Chondrocyte (in vitro differentiated cells): ENCODE measurements at regions not wholly inside any gene's neighbourhood (a gene's known extent, or its start where the extent isn't known, plus 50 kb on each side); places are given as distances from the start of the nearest gene placed in this dataset.

Experiments used
- DNase-seq: peaks from one replicate; pipeline ENCODE4 v3.0.0; 2021; ENCODE audit warnings: mixed read lengths, low spot score
- H3K27ac Mint-ChIP-seq: one replicate; pipeline ENCODE4 v1.8.0; 2021; ENCODE audit warnings: mild to moderate bottlenecking, moderate library complexity, mixed read lengths; ENCODE audit not compliant: unreplicated experiment
- H3K27me3 Mint-ChIP-seq: 2 replicates; pipeline ENCODE4 v1.8.0; 2021; ENCODE audit warnings: low read depth, mixed read lengths
- H3K36me3 Mint-ChIP-seq: 2 replicates; pipeline ENCODE4 v1.8.0; 2021; ENCODE audit warnings: low read depth, mixed read lengths
- H3K4me1 Mint-ChIP-seq: 2 replicates; pipeline ENCODE4 v1.8.0; 2021; ENCODE audit warnings: low read depth, mild to moderate bottlenecking, mixed read lengths
- H3K4me3 Mint-ChIP-seq: one replicate; pipeline ENCODE4 v1.8.0; 2021; ENCODE audit warnings: mild to moderate bottlenecking, moderate library complexity, mixed read lengths; ENCODE audit not compliant: unreplicated experiment
- H3K9me3 Mint-ChIP-seq: 2 replicates; pipeline ENCODE4 v1.8.0; 2021; ENCODE audit warnings: low read depth, mixed read lengths
- TF ChIP-seq, protein P1 (sequence below): fragments of 200-600 bp; sonication (generic); IDR thresholded peaks from 2 replicates; pipeline ENCODE4 v1.5.0; 2021; ENCODE audit warnings: antibody characterized with exemption, mild to moderate bottlenecking, moderate library complexity

DNA sequence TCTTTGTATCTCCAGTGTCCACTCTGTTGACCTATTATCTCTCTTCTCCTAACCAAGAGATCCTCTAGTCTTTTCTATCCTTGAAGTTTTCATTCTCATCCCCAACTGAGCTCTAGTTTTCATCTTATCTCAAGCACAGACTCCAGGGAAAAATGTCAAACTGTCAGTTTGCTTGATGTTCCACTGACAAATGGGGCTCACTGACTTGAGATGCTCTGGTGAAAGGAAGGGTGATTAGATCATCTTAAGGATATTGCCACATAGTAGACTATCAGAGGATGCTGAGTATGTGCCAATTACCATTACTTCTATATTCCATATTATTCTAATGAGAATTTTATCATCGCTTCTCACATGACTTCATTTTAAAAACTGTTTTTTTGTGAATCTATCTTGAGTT, 2008.2 kb downstream of the ARAP2 start:
- H3K4me3 Mint-ChIP-seq: no peak overlapping the region
- peaks cover 19% of the 10 kb centered on the region for H3K9me3 Mint-ChIP-seq
- peaks cover 3% of the 10 kb centered on the region for H3K36me3 Mint-ChIP-seq

DNA sequence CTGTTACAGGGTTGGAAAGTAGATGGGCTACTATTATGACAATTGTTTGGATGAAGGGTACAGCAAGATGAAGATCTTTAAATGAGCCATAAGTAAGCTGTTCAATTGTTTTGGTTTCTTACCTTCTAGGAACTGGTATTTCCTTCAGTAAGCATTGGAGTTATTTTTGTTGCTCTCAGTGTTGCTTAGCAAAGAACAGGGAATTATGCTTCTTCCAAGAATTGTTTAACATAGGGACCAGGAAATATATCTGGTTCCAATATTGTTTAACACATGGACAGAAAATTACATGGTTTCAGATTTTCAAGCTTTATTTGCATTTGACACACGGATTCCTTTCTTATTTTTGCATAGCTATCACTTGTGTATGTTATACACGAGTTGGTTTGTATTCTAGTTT, 1999.0 kb downstream of the ARAP2 start:
- Mint-ChIP-seq H3K4me3 (no peak overlapping the region), H3K27me3 (no peaks in the 10 kb centered on the region), H3K9me3 (peaks cover 8% of the 10 kb centered on the region), H3K4me1 (no peaks in the 10 kb centered on the region), H3K27ac (no peak overlapping the region), H3K36me3 (no peaks in the 10 kb centered on the region)
- DNase-seq: no peak
- TF ChIP-seq, protein P1, sequence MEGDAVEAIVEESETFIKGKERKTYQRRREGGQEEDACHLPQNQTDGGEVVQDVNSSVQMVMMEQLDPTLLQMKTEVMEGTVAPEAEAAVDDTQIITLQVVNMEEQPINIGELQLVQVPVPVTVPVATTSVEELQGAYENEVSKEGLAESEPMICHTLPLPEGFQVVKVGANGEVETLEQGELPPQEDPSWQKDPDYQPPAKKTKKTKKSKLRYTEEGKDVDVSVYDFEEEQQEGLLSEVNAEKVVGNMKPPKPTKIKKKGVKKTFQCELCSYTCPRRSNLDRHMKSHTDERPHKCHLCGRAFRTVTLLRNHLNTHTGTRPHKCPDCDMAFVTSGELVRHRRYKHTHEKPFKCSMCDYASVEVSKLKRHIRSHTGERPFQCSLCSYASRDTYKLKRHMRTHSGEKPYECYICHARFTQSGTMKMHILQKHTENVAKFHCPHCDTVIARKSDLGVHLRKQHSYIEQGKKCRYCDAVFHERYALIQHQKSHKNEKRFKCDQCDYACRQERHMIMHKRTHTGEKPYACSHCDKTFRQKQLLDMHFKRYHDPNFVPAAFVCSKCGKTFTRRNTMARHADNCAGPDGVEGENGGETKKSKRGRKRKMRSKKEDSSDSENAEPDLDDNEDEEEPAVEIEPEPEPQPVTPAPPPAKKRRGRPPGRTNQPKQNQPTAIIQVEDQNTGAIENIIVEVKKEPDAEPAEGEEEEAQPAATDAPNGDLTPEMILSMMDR: no peak

More for the DNA sequence above, 2008.2 kb downstream of the ARAP2 start:
- no peaks in the 10 kb centered on the region for H3K27me3 Mint-ChIP-seq
- DNase-seq: no peak
- H3K27ac Mint-ChIP-seq: no peak overlapping the region
- TF ChIP-seq, protein P1: no peak
- H3K4me1 Mint-ChIP-seq: no peaks in the 10 kb centered on the region

DNA sequence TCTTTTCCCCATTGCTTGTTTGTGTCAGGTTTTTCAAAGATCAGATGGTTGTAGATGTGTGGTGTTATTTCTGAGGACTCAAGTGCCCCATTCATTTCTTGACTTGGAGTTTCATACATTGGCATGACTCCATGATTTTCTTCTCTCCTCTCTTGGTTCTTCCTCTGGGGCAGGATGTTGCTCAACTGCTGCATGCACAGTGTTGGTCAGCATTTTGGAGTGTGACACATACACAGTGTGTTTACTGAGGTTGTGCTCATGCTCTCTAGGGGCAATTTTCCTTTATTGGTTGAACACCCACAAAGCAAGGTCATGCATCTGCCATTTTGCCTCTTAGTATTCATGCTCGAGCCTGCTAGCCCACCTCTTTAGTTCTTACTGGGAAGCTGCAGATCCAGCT, 1993.8 kb downstream of the ARAP2 start:
- TF ChIP-seq, protein P1: no peak
- Mint-ChIP-seq H3K27me3 (no peaks in the 10 kb centered on the region), H3K27ac (no peak overlapping the region), H3K4me3 (no peak overlapping the region), H3K4me1 (no peaks in the 10 kb centered on the region), H3K9me3 (peaks cover 9% of the 10 kb centered on the region), H3K36me3 (no peaks in the 10 kb centered on the region)
- no peak for DNase-seq

DNA sequence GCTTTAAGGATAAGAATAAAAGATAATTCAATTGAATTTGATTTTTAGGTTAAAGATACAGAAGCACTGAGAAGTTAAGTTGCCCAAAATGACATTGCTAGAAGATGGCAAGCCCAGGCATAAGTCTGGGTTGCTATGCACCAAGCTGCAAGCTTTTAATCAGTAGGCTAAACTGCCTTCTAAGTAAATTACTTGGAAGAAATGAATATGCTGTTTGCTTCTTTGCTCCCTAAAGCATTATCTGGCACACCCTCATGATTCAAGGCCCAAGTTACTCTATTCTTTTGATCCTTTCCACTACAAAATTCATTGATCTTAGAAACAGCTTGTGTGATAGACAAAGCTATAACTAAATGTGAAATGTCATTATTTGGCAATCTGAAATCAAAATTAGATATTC, 1991.1 kb downstream of the ARAP2 start:
- Mint-ChIP-seq H3K36me3 (no peaks in the 10 kb centered on the region), H3K4me3 (no peak overlapping the region), H3K4me1 (peaks cover 2% of the 10 kb centered on the region), H3K27me3 (no peaks in the 10 kb centered on the region), H3K27ac (no peak overlapping the region), H3K9me3 (peaks cover 9% of the 10 kb centered on the region)
- TF ChIP-seq, protein P1: no peak
- DNase-seq: no peak

DNA sequence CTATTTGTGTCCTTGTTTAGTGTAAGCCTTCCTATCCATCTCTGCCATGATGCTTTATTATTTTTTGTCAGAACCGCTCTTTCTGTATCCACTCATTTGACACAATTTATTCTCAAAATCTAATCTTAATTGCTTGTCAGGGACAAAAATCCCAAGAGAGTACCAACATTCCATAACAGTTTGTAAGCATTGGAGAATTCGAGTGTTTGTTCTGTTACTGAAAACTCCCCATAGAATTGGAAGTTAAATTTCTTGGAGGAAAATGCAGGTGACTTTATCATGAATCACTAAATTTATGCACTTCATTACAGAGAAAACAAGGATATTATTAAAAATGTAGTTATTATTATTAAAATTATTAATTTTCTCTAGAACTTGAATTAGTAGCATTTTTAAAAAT, 1986.1 kb downstream of the ARAP2 start:
- Mint-ChIP-seq H3K9me3 (no peaks in the 10 kb centered on the region), H3K36me3 (no peaks in the 10 kb centered on the region), H3K4me3 (no peak overlapping the region), H3K27me3 (no peaks in the 10 kb centered on the region), H3K4me1 (peaks cover 2% of the 10 kb centered on the region), H3K27ac (no peak overlapping the region)
- TF ChIP-seq, protein P1: no peak
- DNase-seq: no peak
